Endothelial cell of umbilical vein (primary cell): ENCODE measurements at regions not wholly inside any gene's neighbourhood (a gene's known extent, or its start where the extent isn't known, plus 50 kb on each side); places are given as distances from the start of the nearest gene placed in this dataset.

Experiments used
- BruUV-seq: library from RNA; stranded (reverse); fragments of 400-500 nt; replicated peaks from 2 replicates; lab custom pipeline; 2021; lab: Mats Ljungman, UMichigan
- CTCF ChIA-PET: fragments of 300-600, 350-600 bp; sonication (Branson Sonifier 250); formaldehyde crosslinking; loops from one replicate; lab custom pipeline; 2021; ENCODE audit warnings: antibody characterized with exemption, inconsistent platforms; lab: Charles Lee
- POLR2A ChIA-PET: fragments of 300-600, 350-600 bp; sonication (Branson Sonifier 250); formaldehyde crosslinking; loops from one replicate; lab custom pipeline; 2021; ENCODE audit warnings: antibody characterized with exemption, inconsistent platforms; lab: Charles Lee
- DNase-seq: peaks from one replicate; pipeline ENCODE4 v3.0.0-alpha.2; 2011; ENCODE audit warnings: low read depth, low spot score
- FAIRE-seq: peaks from 2 replicates; lab custom pipeline; 2011; peaks lifted over from hg19 to GRCh38; lab: Jason Lieb, UNC
- H2AFZ ChIP-seq: 2 replicates; pipeline ENCODE4 v1.6.0; 2012; ENCODE audit warnings: low read depth, low read length, control low read depth, inconsistent platforms
- H3K27ac ChIP-seq: 2 replicates; pipeline ENCODE4 v1.5.1; 2011; ENCODE audit warnings: low read depth, mild to moderate bottlenecking, control low read depth, low read length, moderate library complexity; ENCODE audit not compliant: insufficient read depth
- H3K27me3 ChIP-seq, 2 experiments: 2 replicates each; pipeline versions ENCODE4 v1.6.0 to v1.6.1; 2011; ENCODE audit warnings: low read length in 2 of 2, mixed read lengths in 1 of 2; ENCODE audit not compliant: control insufficient read depth in 2 of 2, insufficient read depth in 2 of 2
- H3K36me3 ChIP-seq, 2 experiments: 2 replicates in 1 of 2; 3 replicates in 1 of 2; pipeline ENCODE4 v1.5.1; 2011; ENCODE audit warnings: low read length in 2 of 2, mild to moderate bottlenecking in 1 of 2, moderate library complexity in 1 of 2; ENCODE audit not compliant: control insufficient read depth in 2 of 2, insufficient read depth in 2 of 2; ENCODE audit errors: extremely low read depth in 1 of 2
- H3K4me1 ChIP-seq: 3 replicates; pipeline ENCODE4 v1.5.1; 2011; ENCODE audit warnings: mild to moderate bottlenecking, low read length; ENCODE audit not compliant: control insufficient read depth, insufficient read depth; ENCODE audit errors: extremely low read depth
- H3K4me2 ChIP-seq: 2 replicates; pipeline ENCODE4 v1.6.1; 2011; ENCODE audit warnings: low read length, control low read depth, mixed read lengths; ENCODE audit not compliant: insufficient read depth
- H3K4me3 ChIP-seq, 3 experiments: fragments of 200-600 bp in 1 of 3; sonication (generic), shearing (Covaris generic) in 1 of 3; replicated peaks in 1 of 3; 2 replicates each; pipeline ENCODE4 v1.5.1; 2011 to 2016; ENCODE audit warnings: control low read depth in 3 of 3, low read length in 3 of 3, mild to moderate bottlenecking in 2 of 3, inconsistent platforms in 1 of 3, low read depth in 1 of 3, moderate library complexity in 1 of 3; ENCODE audit not compliant: insufficient read depth in 1 of 3
- H3K79me2 ChIP-seq: 2 replicates; pipeline ENCODE4 v1.6.0; 2012; ENCODE audit warnings: low read length, inconsistent platforms; ENCODE audit not compliant: control insufficient read depth, insufficient read depth
- H3K9ac ChIP-seq: replicated peaks from 2 replicates; pipeline ENCODE3; 2011; ENCODE audit warnings: low read length, control low read depth; ENCODE audit not compliant: insufficient read depth; ENCODE audit errors: extremely low read depth
- H3K9me1 ChIP-seq: replicated peaks from 3 replicates; pipeline ENCODE4 v1.6.0; 2011; ENCODE audit warnings: mild to moderate bottlenecking, low read length; ENCODE audit not compliant: control insufficient read depth, insufficient read depth; ENCODE audit errors: extremely low read depth
- H3K9me3 ChIP-seq: replicated peaks from 2 replicates; pipeline ENCODE4 v1.5.1; 2012; ENCODE audit warnings: low read length, inconsistent platforms; ENCODE audit not compliant: control insufficient read depth, insufficient read depth
- H4K20me1 ChIP-seq: replicated peaks from 2 replicates; pipeline ENCODE3; 2011; ENCODE audit warnings: mild to moderate bottlenecking, low read length; ENCODE audit not compliant: control insufficient read depth, insufficient read depth; ENCODE audit errors: extremely low read depth
- CTCF ChIP-seq, 2 donors: IDR thresholded peaks; 1 replicate in 1 of 2; 2 replicates in 1 of 2; pipeline ENCODE4 v1.5.1; 2011; ENCODE audit warnings: low read length in 2 of 2, mild to moderate bottlenecking in 2 of 2, moderate library complexity in 2 of 2, control low read depth in 1 of 2, inconsistent platforms in 1 of 2, low read depth in 1 of 2; ENCODE audit not compliant: insufficient read depth in 1 of 2; ENCODE audit errors: extremely low read depth in 1 of 2
- EZH2 ChIP-seq: IDR thresholded peaks from 2 replicates; pipeline ENCODE4 v1.6.1; 2012; ENCODE audit warnings: borderline replicate concordance, low read depth, mild to moderate bottlenecking, moderate library complexity, low read length, inconsistent platforms; ENCODE audit not compliant: severe bottlenecking
- FOS ChIP-seq: IDR thresholded peaks from 2 replicates; pipeline ENCODE4 v1.6.1; 2011; ENCODE audit warnings: mild to moderate bottlenecking, low read length, moderate library complexity, borderline replicate concordance; ENCODE audit not compliant: insufficient read depth
- GATA2 ChIP-seq: IDR thresholded peaks from 2 replicates; pipeline ENCODE4 v1.7.0; 2011; ENCODE audit warnings: low read depth, mild to moderate bottlenecking, moderate library complexity, mixed read lengths, low read length; ENCODE audit not compliant: insufficient read length, insufficient read depth
- JUN ChIP-seq: IDR thresholded peaks from 2 replicates; pipeline ENCODE4 v1.6.1; 2011; ENCODE audit warnings: borderline replicate concordance, low read depth; ENCODE audit not compliant: insufficient read length, insufficient read depth
- MYC ChIP-seq: IDR thresholded peaks from one replicate; pipeline ENCODE4 v1.6.1; 2011; ENCODE audit warnings: mild to moderate bottlenecking, low read depth, low read length
- POLR2A ChIP-seq: IDR thresholded peaks from 2 replicates; pipeline ENCODE4 v1.6.1; 2012; ENCODE audit warnings: low read depth, mild to moderate bottlenecking, control low read depth, low read length
- POLR2AphosphoS5 ChIP-seq: IDR thresholded peaks from 2 replicates; pipeline ENCODE4 v1.6.1; 2012; ENCODE audit warnings: low read depth, mild to moderate bottlenecking, control low read depth, low read length, moderate library complexity; ENCODE audit not compliant: insufficient read depth
- dilution Hi-C: fragments of 300-500 bp; cut with MboI; formaldehyde crosslinking; loops from one replicate; pipeline ENCODE4 v1.15.0; 2019; ENCODE audit warnings: low sequenced_read_pairs; ENCODE audit not compliant: extremely low pct_ligation_motif_present
- intact Hi-C: fragments of 100-400 bp; cut with micrococcal nuclease; formaldehyde crosslinking; loops from one replicate; pipeline ENCODE4 v1.10.0; 2022
- TF ChIP-seq, protein P1 (sequence below): IDR thresholded peaks from 2 replicates; pipeline ENCODE4 v1.6.1; 2011; ENCODE audit not compliant: insufficient read depth, insufficient read length

DNA sequence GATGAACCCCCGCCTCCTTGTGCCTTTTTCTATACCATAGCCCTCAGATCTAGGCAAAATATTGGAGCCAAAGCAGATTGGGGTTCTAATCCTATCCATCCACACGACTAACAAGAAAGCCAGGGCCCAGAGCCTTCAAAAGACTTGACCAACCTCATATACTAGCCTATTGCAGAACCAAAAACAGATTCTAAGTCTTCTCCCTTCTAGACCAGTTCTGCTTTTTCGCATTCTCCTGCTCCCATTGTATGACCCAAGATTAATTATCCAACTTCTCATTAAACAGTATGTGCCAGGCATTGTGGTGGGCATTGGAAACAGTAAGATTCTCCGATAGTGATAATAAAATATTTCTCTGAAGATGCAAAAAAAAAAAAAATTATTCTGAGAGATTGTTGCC lies 113.7 kb upstream of the JARID2 start:
- no peak overlapping the region for H3K4me2 ChIP-seq
- dilution Hi-C loops: no loop called here

More for the DNA sequence above, 113.7 kb upstream of the JARID2 start:
- H4K20me1 ChIP-seq: no peaks in the 10 kb centered on the region
- H3K9ac ChIP-seq: no peak overlapping the region
- no peak overlapping the region for H3K4me3 ChIP-seq
- POLR2A ChIA-PET: no interaction called here
- H3K79me2 ChIP-seq: no peaks in the 10 kb centered on the region
- TF ChIP-seq GATA2: no peak
- no peak for TF ChIP-seq CTCF (IDR thresholded peaks at IDR 0.05; ENCODE audit: extremely low read depth in 1 of 2, insufficient read depth in 1 of 2, low read depth in 1 of 2, low read length in 2 of 2)
- no peak for TF ChIP-seq MYC
- TF ChIP-seq FOS: no peak
- no peak for TF ChIP-seq JUN
- no peak for TF ChIP-seq EZH2
- no peak for TF ChIP-seq POLR2AphosphoS5
- TF ChIP-seq, protein P1, sequence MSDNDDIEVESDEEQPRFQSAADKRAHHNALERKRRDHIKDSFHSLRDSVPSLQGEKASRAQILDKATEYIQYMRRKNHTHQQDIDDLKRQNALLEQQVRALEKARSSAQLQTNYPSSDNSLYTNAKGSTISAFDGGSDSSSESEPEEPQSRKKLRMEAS: no peak
- no peak for TF ChIP-seq POLR2A
- CTCF ChIA-PET: no interaction called here
- no peaks in the 10 kb centered on the region for H3K27me3 ChIP-seq
- no peaks in the 10 kb centered on the region for H3K4me1 ChIP-seq
- H3K36me3 ChIP-seq: no peaks in the 10 kb centered on the region
- H3K9me3 ChIP-seq: no peaks in the 10 kb centered on the region
- no peak for DNase-seq
- no TSS peak for BruUV-seq
- FAIRE-seq: no peak
- no peaks in the 10 kb centered on the region for H3K9me1 ChIP-seq
- no peak overlapping the region for H3K27ac ChIP-seq
- H2AFZ ChIP-seq: no peak overlapping the region
- intact Hi-C loops: no loop called here
